Left kidney (tissue), 1 donor: ENCODE measurements at regions not wholly inside any gene's neighbourhood (a gene's known extent, or its start where the extent isn't known, plus 50 kb on each side); places are given as distances from the start of the nearest gene placed in this dataset.
"Not testable (repeated sequence)": the region's sequence is repeated elsewhere in the genome, so short reads cannot be mapped to it uniquely, and the experiment has no call there.

Experiments used
- DNase-seq: peaks from one replicate; pipeline ENCODE4 v3.0.0-alpha.2; 2013

DNA sequence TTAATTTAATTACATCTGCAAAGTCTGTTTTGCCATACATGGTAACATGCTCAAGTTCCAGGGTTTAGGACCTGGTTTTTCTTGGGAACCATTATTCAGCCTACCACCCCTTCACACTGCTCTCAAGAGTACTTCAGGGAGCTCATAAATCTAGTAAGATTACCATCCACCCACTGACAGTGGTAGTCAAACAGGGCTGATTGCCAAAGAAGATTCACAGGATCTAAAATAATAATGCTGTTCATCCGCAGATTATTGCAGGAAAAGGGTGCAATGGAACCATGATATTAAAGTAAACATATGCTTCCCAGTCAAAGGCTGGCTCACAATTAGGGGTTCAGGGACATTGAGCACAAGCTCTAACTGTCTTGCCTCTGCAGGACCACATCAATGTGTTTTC, 148.0 kb upstream of the CYRIA start:
- DNase-seq = no peak

DNA sequence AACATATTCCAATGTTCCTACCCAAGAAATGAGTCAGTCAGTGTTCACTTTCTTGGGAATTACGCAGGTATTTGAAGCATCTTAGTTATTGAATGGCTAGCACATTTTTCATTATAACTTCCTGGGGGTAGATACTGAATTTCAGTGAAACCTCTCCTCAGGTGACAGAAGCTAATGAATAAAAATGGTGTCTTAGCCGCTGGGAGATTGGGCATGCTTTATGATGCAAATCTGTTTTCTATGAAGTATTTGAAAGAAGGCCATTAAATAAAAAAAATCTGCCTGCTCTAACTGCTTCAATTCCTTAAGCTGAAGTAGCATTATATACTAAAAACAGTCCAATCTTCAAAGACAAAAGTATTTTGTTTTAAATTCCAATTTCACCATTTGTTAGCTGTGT, 132.8 kb upstream of the CYRIA start:
- no peak for DNase-seq

DNA sequence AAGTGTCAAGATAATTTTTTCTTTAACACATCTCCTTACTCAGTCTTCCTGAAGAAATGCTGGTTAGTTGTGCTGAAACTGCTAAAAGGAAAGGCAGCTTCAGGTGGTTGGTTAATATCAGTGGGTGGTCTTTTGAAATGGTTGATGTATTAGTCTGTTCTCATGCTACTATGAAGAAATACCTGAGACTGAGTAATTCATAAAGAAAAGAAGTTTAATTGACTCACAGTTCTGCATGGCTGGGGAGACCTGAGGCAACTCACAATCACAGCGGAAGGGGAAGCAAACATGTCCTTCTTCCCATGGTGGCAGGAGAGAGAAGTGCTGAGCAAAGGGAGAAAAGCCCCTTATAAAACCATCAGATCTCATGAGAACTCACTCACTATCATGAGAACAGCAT, 125.9 kb upstream of the CYRIA start:
- no peak for DNase-seq

DNA sequence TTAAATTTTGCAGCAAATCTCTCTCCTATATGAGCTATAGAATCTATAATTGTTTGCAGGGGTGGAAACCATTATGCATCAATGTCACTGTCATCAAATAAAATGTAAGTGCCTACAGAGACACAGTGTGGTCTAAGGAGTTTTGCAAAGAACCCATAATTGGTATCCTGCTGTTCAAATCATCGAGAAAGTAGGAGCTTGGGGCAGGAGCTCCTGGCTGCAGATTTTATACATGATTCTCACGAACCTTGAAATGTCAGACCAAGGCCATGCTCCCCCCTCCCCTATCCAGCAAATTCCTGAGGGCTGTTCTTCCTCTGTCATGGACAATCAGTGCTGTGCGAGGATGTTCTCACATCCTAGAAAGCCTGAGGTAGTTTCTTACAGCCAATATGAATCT, 119.5 kb upstream of the CYRIA start:
- DNase-seq = no peak

DNA sequence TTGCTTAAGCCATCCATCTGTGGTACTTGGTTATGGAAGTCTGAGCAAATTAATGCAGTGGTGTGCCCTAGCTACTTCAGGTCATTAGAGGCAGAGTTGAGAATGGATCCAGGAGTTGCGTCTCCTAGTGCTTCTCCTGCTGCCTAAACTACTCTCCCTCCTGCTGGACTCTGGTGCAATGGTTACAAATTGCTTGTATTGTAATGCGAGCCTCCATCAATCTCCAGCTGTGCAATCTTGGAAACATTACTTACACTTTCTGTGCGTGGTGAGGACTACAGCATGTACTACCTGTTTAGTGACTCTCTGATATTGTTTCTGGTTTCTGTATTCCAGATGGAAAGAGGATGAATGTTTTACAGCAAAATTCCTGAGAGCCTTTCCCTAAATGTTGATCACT, 119.0 kb upstream of the CYRIA start:
- no peak for DNase-seq

DNA sequence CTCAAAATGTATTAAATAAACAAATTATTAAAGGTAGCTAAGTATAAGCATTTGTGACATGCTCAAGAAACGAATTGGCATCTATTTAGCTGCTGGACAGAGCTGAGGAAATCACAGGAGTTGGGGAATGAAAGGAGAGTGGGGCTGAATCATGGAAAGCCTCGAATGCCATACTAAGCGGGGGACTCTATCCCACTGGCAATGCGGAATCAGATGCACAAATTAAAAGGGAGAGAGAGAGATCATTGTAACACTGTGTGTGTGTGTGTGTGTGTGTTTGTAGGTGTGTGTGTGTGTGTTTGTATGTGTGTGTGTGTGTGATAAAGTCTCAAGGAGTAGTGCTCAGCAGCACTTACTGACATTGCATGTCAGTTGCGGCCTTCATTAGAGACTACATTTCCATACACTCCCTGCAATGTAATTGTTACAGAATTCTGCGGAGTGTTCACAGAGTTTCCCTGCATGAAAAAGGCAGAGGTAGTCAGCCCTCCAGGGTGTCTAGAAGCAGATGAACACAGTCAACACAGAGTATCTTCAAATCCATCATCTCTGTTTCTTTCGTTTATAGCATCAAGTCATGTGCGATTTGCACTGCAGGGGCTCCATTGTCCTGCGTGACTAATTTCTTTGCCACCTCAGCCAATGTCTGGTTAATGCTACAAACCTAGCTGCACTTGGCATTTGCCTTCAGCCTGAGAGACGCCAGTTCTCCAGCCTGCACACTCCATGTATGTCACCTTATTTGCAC, 111.7 kb upstream of the CYRIA start:
- DNase-seq = no peak

DNA sequence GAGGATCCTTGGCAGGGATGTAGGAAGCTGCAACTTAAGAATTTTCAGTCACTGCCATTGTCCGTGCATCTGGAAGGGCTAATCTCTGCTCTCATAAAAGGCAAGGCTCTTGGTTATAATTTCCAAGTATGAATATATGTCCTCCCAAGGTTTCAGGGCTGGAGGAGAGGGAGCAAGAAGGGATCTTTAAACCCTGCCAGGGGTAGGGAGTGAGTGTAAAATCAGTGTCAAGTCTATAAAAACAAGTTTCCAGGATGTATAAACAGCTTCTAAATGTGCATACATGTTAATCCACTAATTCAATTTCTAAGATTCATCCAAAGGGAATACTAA, 110.2 kb upstream of the CYRIA start:
- DNase-seq = no peak

DNA sequence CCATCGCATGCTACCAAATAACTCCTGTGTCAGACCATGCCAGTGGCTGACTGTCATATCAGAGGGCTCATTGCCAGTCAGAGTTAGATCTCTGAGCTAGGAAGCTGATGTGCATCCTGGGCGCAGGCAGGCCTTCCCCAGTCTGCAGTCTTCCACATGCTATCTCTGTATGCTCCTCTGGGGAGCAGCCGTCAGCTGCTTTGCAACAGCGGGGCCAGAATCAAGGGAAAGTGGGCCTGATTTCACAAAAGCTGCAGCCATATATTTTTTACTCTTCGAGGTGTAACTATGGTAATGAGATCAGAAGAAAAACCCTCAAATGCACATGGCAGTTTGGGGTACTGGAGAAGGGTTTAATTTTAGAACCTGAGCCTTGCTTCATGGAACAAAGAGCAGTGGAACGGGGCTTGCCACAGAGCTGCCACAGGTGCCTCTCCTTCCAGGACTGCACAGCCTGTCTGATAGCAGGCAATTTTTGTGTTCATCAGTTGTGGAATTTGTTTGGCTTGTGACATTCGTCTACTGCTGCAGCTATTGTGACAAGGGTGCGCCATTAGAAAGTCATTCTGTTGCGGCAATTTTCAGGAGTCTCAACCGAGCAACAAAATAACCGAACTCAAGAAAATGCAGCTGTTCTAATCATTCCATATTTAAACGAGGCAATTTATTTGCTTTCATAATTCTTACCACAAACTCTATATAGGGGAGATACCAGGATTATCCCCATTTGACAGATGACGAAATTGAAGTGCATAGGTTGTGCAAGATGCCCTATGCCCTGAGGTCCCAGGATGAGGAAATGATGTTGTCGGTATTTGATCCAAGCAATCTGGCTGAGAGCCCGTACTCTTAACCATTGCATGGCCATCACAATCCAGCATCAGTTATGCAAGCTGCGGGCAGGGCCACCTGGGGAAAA, 109.6 kb upstream of the CYRIA start:
- no peak for DNase-seq

DNA sequence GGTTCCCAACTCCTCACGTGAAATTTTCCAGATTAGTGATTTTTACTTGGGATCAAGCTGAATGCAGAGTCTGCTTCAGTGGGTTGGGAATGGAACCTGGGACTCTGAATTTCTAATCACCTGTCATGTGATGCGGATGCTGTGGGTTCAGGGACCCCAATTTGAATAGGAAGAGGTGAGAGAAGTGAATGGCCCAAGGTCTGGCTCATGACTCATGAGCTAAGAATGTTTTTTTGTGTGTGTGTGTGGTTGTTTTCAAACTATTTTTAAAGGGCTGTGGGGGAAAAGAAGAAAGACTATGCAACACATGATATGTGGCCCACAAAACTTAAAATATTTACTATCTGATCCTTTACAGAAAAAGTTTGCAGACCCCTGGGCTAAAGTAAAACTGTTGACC, 108.5 kb upstream of the CYRIA start:
- DNase-seq = no peak

DNA sequence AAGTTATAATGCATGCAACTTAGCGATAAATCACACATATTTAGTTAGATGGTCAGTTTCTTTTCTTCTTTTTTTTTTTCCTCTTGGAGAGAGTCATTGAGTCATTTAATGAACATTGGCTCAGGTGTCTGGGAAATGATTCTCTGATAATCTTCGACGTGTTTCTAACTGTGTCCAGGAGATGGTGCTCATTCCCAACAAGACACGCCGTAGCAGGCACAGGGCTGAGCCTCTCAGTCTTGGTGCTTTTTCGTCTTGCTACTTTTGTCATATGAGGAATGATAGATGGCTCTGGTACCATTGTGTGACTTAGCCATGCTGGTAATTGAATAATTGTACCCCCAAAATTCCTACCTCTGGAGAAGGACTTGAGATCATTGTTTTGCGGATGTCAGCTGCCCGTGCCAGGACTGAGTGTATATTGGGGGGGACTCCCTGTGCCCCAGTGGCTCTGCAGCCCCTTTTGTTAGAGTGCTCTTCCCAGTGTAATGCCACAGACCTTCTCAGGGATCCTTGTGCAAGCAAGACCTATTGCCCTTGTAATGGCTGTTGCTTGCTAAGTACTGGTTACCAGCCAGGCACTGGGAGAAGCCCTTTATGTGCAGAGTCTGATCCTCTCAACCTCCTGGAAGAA, 107.6 kb upstream of the CYRIA start:
- peak; percentile 47 for DNase-seq

DNA sequence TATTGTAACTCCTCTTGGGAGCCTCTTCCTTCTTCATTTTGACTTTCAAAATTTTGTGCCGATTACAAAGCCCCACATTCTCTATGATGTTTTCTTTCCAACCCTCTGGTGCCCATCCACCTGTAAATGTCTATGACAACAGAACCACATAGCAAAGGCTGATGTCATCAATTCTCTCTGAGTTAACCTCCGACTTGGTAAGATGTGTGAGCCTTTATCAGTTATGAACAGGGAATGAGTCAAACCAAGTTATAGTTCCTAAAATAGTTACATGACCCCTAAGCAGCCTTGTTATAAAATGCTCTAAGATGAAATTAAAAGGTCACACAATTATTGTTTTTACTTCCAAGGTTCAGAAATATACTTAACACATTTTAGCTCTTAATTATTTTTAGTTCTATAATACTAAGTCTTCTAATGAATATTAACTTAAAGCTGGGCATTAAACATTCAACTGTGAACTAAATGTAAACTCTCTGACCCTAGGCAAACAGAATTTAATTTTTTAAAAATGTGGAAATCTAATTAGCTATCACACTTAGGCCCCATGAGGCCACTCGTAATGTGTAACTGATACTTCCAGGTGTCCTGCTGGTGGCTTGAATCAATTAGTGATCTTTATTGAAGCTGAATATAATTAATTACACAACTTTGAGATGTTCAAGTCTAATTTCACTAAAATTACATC, 102.3 kb upstream of the CYRIA start:
- DNase-seq = no peak

DNA sequence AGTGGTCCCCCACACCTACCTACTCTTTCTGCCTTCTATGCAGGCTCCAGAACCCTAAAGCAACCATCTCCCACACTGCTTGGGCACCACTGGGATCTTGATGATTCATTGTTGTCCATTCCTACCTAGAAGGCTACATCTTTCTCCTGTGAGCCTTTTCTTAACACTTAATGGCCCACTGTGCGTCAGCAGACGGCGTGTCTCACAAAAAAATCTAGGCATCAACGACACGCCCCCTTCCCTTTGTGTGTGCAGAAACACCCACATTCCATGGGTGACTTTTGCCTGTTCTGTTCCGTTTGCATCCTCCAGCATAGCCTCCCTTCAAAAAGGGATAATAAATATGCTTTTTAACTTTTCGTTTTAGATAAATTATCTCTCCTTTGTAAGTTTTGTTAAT, 99.7 kb upstream of the CYRIA start:
- no peak for DNase-seq

DNA sequence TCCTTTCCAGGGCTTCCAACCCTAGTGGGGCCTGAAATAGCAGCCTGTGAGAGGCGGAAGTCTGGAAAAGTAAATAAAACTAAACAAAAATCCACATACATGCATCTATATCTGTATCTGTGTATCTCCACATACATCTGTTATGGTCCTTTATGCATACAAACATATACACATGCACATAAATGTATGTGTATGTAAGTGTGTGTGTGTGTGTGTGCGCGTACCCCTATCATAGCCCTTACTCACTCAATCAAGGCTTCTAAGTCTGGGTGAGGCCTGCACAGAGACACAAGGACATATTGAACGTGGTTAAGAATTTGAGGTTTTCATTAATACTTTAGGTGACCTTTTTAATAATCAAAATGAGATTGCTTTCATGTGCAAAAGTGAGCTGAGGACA, 98.9 kb upstream of the CYRIA start:
- DNase-seq = no peak

DNA sequence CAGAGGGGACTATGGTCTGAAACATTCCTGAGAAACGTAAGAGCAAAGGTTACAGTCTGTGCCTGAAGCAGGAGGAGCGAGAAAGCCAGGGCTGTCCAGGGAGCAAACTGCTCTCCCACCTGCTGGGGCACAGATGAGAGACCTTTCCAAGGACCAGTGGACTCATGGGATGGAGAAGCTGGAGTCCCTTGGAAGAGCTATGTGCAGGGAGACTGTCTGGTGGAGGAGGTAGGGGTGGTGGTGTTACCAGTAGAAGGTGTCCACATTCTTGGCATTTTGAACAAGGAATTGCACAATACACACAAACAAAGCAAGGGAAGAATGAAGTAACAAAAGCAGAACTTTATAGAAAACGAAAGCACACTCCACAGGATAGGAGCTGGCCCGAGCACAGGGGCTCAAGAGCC, 97.9 kb upstream of the CYRIA start:
- DNase-seq = no peak

DNA sequence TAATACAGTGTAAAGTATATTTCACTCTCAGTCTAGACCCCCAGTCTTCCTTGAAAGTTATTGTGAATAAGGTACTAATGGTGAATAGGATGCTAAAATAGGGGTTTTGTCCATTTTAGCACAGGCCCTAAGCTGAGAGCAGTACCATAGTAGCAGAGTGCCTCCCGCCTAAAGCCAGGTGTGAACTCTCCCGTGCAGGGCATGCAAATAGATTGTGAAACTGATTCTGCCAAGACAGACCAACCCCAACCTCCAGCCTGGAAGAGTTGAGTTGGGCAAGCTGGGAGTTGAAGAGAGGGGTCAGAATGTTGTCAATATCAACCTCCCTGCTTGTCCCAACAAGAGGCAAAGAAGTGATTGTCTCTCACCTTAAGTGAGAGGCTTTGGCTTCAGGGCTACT, 97.4 kb upstream of the CYRIA start:
- DNase-seq = no peak

DNA sequence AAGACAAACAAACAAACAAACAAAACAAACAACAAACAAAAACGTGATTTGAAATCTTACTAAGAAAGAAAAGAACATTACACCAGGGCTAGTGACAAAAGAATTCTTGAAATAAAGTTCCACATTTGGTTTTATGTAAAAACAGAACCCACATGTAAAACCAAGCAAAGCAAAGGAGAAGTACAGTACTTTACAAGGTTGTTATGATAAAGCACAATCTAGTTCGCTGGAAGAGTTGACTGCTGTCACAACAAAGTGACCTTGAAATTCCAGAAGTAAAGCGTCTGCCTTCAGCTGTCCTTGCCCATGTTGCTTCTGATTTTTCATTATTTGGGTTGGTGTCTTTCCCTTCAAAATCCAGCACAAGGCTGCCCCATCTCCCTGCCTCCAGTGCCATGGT, 94.8 kb upstream of the CYRIA start:
- DNase-seq = no peak

DNA sequence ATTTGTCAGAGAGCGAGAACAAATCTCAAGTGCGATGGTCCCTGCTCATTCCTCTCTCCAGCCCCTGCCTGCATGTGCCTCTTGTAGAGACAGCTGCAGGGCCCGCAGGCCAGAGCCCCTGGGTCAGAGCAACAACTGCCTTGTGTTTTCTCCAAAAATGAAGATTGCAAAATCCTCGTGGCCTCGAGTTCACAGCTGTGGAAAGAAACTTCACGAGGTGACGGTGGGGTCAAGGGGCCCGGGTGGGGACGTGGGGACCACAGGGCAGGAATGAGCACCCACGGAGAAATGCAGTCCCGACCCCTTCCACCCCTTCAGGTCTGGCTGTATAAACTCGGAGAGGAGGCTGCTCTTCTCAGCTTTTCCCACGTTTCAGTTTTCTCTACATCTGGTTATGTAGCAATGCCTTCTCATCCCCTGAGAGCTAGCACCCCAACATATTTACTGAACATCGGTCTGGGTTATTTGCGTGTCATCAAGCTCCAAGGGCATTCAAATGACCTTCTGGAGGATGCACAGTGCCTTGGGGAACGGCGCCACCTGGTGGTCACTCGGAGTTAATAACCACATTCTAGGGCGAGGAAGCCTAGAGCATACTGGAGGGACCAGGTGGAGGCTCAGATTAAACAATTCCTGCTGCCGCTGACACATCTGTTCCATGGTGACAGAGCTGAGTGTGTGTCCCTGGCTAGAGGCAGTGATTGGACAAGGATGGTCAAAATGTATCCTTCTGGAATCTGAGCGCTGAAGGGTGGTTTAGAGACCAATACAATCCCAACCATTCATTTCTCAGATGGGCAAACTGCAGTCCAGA, 91.4 kb upstream of the CYRIA start:
- DNase-seq = peak; percentile 66

DNA sequence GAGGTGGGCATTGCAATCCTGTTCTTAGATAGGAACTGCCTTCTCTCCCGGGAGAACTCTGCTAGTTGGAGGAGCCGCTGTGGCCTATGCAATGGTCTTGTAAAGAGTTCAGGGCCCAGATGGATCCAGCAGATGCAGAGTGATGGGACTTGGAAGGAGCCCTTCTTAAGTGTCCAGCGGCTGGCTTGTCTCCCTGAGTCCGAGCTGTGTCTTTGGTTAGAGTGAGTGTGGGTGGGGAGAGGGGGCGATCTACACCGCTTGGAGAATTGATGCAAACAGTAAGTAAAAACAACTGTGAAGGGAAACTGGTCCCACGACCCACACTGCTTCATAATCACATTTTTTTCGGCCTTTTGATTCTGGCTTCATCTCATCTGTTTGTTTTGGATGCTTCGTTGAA, 89.8 kb upstream of the CYRIA start:
- DNase-seq = no peak

DNA sequence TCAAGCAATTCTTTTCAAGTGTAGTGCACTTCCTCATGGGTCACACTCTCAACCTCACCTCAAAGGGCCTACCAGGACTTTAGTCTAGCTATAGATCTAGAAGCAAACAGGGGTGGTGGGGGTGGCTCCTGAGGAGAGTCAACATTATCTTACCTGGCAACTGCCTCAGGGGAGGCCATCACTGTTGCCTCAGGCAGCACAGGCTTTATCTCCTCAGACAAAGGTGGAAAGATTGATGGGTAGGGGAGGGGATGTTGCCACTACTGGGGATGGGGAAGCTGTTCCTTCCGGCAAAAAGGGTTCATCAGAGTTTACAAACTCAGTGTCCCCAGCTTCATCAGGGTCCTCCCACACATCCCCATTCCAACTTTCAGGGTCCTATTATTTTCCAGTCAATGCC, 87.4 kb upstream of the CYRIA start:
- DNase-seq = not testable (repeated sequence)

DNA sequence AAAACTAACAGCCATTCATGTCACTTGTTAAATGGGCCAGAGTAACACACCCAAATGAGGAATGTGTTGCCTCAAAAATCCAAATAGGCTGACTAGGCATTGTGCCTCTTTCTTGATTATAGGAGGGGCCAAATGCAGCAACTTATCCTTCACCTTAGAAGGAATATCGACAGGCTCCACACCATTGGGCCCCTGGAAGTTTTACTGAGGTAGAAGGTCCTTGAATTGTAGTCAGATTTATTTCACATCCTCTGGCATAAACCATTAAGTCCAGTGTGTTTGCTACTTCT, 85.2 kb upstream of the CYRIA start:
- not testable (repeated sequence) for DNase-seq

DNA sequence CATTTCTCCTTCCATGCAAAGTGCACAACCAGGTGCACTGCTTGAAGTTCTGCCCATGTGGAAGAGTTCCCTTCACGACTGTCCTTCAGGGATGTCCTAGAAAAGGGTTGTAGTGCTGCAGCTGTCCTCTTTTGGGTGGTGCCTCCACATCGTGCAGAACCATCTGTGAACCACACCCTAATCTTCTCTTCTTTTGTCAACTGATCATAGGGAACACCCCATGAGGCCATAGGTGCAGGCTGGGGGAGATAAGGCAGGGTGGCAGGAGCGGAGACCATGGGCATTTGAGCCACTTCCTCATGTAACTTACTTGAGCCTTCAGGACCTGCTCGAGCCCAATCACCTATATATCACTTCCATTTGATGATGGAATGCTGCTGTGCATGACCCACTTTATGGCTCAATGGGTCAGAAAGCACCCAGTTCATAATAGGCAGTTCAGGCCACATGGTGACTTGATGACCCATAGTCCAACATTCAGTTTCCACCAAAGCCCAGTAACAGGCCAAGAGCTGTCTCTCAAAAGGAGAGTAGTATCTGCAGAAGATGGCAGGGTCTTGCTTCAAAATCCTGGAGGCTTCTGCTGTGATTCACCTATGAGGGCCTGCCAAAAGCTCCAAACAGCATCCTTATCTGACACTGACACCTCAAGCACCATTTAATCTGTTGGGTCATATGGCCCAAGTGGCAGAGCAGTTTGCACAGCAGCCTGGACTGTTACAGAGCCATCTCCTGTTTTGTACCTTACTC, 84.7 kb upstream of the CYRIA start:
- DNase-seq = no peak
